ACHN (cell line): ENCODE measurements at regions not wholly inside any gene's neighbourhood (a gene's known extent, or its start where the extent isn't known, plus 50 kb on each side); places are given as distances from the start of the nearest gene placed in this dataset.
A peak's percentile ranks its signal among the peaks of the same experiment; 100 is the strongest.

Experiments used
- DNase-seq: peaks from one replicate; pipeline ENCODE4 v3.0.0-alpha.2; 2015
- in situ Hi-C: cut with HindIII; loops from 2 replicates; pipeline ENCODE4 v1.10.0; 2017; ENCODE audit warnings: low sequenced_read_pairs, low pct_ligation_motif_present, low pct_unique_long_range_greater_than_20kb

DNA sequence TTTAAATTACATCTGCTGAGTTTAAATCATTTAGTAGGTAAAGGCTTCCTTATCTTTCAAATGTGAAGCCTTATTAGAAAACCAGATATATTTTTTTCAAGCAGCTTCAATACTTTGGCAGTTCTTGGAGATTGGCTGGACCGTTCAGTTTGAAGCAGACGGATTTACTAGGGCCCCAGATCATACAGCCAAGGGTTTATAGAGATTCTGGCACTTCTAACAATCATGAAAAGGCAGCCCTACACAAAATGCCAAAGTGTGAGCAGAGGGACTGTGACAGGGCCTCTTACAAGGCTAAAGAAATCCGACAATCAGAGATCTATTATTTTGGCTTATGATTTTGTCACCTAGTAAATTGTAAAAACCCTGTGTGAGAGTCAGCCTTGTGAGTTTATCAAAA is 162.8 kb upstream of the SLC38A2 start:
- no peak for DNase-seq
- in situ Hi-C loops, result no loop called here

DNA sequence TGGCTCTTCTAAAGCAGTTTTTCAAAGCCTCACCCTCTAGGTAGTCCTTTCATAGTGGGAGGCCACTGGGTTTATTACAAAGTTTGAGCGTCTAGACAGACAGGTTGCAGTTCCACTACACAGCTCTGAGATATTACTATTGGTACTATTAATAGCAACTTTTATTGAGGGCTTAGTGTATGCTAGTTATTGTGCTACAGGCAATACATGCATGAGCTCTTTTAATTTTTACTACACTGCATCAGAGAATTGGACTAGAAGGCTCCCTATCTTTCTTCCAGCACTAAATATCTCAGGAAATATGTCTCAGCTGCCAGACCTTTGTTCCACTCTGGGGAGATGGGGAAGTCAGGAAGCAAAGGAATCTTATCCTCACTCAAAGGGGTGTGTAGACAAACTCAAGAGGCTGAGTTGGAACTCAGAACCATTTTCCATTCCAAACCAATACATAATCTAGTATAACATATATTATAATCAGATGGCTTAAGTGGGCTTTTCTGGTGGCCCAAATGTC is 161.8 kb upstream of the SLC38A2 start:
- in situ Hi-C loops, result no loop called here
- no peak for DNase-seq

DNA sequence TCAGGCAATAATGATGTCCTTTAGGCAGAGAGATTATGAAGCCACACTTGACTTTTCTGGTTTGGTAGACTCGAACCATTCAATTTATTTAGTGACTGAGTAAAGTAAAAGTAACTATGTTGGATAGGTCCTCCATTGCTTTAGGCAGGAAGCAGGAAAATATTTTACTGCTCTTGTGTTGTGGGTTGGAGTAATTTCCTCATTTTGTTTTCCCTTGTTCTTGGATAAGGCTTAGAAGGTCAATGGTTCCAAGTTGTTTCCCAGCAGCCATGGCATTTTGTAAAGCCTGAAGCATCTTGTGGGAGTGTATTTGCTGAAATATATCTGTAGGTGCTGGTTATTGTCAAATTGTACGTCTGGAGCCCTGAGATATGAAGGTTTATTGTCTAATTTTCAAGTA is 161.2 kb upstream of the SLC38A2 start:
- in situ Hi-C loops, result no loop called here
- DNase-seq, result no peak

DNA sequence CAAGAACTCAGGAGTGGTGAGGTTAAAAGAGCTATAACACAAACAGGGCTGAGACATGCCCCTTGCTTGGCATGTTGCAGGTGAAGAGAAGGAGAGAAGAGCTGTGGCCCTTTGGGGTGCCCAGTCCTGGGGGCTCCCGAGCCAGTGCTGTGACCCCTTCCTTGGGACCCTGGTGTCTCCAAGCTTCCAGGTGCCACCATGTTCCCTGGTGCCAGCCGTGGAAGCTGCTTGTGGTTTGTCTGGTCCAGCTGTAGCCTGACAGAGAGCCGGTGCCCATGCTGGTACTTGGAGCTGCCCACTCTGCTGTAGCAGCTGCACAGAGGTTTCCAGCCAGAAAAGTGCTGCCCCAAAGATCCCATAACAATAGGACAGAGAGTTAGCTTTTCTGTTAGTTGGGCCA is 159.2 kb upstream of the SLC38A2 start:
- in situ Hi-C loops, result no loop called here

DNA sequence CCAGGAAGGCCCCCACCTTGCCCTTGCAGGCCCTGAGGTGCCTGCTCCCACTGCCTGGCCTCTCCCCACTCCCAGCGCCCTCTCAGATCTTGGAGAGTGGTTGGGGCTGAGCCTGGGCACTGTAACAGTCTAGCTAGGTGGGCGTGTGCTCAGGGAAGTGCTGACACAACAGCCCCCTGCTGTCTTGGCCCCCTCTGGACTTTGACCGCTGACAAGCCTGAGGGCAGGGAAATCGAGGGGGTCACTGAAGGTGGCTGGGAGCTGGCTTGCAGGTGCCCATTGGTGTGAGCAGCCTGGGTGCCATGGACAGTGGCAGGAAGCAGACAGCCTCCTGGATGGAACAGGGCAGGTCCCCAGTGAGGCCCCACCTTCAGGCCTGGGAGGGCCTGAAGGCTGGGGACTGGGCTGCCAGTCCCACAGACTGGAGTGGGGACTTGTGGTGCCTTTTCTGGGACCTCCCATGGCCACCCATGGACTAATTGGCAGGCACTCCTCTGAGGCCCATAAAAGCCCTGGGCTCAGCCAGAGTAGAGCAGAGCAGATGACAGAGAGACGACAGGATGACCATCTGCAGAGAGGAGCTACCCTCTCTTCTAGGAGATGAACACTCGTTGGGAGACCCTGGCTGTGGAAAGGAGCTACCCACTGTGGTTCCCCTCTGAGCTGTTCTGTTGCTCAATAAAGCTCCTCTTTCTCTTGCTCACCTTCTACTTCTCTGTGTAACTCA is 158.6 kb upstream of the SLC38A2 start:
- in situ Hi-C loops, result no loop called here
- no peak for DNase-seq

More for the DNA sequence above, 159.2 kb upstream of the SLC38A2 start:
- DNase-seq, result no peak

DNA sequence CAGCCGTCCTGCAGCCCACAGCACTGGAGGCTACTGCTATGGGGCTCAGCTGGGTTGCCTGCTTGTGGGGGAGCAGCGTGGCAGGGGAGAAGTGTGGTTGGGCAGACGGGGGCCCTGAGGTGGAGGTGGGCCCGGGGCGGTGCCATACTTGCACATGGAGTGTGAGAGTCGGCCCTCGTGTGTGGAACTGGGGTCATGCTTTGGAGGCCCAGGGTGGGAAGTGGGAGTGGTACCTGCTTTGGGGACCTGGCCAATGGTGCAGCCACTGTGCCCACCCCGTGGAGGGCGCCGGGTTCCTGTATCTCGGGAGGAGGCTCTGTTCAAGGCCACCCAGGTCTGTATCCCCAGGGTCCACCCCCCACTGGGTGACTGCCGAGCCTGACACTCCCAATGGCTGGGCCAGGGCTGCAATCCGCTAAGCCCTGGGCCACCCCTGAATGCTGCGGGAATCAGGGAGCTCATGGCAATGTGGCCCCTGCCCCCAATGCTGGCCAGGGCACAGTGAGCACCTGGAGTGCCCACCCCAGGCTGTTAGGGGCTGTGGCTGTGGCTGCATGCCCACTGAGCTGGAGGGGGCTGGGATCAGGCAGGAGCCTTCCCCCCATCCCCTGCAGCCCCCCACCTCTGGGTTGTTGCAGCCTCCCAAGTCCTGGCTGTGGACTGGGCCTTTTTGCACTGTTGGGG is 157.9 kb upstream of the SLC38A2 start:
- DNase-seq, result no peak
- in situ Hi-C loops, result no loop called here

DNA sequence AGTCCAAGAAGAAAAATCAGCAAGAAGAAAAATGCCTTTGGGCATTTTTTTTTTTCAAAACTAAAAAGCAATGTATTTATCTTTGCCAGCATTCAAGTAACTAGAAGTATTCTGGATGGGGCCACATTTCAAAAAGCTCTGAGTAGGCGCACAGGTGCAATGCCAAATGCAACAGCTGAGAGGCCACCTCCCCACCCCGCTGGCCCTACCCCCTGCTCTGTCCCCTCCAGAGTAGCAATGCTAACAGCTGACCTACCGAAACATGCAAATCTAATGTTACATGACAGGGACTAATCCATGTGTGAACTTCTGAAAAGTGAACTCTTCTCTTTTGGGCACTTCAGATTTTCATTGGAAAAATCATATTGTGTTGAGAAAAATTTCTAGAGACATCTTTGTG is 153.7 kb upstream of the SLC38A2 start:
- in situ Hi-C loops, result no loop called here
- DNase-seq, result no peak

DNA sequence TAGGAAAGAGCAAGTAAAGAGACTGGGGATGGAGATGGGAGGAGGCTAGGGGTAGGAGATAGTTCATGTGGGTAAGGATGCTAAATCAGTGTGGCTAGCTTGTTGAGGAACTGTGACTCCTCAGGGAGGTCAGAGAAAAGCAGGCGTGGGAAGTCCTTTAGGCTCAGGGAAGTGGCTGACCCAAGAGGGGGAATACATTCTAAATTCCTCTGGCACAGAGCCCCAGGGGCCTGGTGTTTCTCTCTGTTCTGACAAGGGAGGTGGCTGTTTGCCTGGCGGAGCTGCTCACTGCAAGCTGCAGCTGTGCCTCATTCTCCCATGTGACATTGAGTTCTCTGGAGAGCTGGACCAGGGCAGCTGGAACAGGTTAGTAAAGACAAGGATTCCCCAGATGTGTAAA is 152.2 kb upstream of the SLC38A2 start:
- DNase-seq, result no peak
- in situ Hi-C loops, result no loop called here

DNA sequence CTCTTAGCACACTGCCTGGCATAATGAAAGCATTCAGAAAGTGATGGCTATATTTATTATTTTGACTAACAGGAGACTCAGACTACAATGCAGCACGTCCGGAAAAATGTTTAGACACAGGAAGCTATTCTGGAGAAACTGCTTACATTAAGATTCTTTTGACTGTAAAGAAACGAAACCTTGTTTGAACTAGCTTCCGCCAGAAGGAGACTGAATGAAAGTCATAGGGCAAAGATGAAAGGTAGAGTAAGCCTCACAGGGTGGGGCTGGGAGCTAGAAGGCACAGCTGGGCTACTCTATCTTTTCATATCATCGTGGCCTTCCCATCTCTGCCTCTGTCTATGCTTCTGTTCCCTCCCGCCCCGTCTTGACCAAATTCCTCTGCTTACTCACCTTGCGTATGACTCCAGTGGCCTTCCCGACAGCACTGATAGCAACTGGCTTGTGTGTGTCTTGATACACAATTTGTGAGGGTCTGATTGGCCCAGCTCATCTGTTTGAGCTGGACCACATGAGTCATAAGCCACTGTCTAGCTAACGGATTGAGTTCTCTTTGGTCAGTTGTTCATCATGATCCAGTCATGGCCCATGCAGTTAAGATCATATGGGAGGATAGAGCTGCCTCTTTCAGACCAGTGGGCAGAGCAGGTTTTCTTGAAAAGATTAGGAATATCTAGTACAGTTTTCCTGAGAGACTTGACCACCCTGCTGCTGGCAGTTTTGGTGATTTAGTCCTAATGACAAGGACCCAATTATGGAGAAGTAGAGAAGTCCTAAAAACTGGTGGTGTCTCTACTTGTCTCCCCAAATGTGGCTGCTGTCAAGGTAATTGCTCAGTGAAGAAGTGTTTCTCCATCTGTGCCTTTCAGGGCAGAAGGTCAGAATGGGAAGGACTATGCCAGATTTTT is 151.5 kb upstream of the SLC38A2 start:
- DNase-seq, result peak; percentile 48
- in situ Hi-C loops, result no loop called here

DNA sequence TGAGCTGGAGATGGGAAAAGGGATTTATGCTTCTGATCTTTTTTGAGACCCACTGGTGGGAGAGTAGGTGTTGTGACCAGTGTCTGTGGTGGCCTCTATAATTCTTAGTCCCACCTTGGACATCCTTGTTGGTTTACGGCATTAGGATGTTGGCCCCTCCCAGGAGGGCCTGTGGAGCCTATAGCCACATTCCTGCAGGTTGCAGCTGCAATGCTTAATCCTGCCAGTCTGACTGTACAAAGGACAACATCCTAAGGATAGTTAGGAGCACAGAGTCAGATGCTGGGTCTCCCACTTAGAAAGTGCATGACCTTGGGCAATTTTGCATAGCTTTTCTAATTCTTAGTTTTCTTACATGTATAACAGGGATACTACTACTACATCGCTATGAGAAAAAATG is 150.9 kb upstream of the SLC38A2 start:
- in situ Hi-C loops, result no loop called here
- no peak for DNase-seq

DNA sequence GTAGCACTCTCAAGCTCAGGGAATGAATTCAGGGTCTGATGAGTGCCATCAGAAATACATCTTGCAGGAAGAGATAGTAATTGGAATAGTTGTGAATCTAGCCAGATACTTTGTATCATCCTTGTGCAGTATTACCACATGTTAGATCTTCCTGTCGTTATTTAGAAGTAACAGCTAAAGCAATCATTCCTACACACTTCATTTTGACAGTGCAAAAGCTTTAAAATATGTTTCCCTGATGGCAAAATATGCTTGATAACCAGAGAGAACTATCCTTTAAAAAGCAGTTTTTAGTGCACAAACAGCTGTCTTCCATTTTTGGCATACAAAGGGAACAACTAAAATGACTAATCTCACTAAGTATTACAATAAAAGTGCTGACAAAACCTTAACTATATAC is 149.5 kb upstream of the SLC38A2 start:
- no peak for DNase-seq
- in situ Hi-C loops, result no loop called here

DNA sequence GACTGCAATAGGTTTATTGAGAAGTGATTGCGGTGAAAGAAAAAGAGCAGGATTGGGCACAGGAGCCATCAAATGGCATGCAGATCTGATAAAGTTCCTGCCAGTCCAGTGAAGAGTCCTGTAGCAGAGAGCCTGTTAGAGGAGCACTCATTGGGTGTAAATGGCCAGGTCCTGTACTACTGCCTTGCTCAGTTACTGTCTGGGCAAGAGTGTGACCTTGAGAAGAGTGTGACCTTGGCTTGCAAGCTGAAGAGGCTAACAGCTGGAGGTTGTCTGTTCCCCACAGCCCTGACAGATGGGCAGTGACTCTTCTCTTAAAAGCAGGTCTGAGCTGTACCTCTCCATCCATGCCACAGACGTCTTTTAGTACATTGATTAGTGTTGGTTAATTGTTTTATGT is 148.6 kb upstream of the SLC38A2 start:
- no peak for DNase-seq
- in situ Hi-C loops, result no loop called here

DNA sequence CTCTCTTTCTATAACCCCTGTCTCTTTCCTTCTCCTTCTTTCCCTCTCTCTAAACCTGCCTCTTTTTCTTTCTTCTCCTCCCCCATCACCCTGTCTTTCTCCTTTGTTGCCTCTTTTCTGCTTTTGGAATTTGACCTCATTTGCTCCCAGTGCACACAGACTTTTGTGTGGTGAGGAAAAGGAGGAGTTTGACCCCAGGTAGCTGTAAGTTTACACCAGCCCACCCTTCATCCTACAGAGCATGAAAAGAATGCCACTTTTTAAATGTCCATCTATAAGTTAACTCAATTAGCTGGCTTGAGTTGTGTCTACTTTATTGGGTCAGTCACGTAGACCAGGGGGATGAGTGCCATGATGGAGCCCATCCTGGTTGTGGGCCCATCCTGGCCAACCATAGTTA is 146.8 kb upstream of the SLC38A2 start:
- no peak for DNase-seq
- in situ Hi-C loops, result no loop called here

DNA sequence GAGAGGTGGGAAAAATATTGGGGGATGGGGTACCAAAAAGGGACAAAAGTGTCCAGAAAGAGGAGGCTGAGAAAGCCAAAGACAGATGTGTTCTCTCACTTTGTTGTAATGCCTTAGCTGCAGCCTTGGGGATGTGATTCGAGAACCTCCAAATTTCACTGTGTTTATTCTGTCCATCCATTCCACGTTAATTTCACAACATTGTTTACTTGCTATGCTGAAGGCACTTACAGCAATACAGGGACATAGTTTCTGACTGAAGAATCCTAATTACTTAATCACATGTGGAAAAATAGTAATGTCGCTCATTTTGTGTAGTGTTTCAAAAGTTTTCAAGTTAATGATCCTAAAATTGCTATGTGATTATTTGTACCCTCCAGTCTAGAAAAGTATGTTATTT is 146.2 kb upstream of the SLC38A2 start:
- DNase-seq, result no peak
- in situ Hi-C loops, result no loop called here

DNA sequence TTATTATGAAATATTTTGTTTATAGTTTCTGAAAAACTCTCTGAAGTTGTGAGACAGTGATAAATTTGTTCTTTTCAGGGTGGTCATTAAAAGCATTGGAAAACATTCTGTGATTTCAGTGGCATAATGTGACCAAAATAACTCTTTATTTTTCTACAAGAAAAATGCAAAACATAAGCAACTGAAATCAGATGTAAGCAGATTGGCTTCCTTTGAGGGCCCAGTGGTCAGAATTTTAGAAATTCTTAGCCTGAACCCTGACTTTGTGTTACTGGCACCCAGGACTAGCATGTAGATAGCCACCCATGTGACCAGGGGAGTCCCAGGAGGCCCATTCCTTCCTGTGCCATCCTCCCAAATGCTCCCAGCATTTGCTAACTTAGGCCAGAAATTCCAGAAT is 145.6 kb upstream of the SLC38A2 start:
- in situ Hi-C loops, result no loop called here
- DNase-seq, result no peak

DNA sequence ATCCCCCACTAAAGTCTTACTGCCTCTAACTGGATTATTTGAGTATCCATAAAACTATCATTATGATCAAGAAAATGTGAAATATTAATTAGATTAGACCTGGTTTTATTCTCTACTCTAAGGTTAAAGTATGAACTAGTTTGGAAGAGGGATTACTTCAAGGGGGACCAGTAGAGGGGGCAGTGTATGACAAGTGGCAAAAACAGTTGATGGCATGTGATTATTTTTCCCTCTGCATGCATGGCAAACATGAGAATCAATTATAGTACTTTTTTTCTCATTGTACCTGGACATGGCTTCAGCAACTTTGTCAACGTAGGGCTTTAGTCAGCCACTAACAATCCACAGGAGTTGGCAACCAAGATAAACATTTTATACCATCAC is 145.0 kb upstream of the SLC38A2 start:
- in situ Hi-C loops, result no loop called here
- DNase-seq, result no peak

DNA sequence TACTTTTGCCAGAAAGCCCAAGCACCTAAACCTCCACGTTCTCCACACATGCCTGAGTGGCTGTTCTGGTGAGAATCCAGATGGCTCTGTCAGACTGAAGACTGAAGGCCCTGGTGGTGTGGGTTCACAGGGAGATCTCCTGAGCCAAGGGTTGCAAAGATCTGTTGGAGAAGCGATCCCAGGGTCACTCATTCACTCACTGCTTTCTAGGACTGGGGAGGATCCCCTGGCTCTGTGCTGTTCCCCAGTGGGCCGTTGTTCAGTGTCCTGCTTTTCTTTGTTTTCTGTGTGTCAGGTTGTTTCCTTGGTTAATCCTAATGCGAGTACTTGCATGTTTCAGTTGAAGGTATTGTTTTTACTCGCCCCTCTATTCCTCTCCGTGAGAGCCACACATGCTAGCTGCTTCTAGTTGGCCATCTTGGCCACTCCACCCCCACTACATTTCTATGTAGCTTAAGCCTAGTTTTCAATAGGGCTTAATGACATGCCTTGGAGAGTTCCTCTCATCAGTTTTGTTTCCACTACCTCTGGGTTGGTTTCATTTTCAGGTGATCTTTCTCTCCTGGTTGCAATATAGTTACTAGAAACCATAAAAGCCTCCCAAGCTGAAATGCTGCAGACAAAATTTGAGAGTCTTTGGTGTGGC is 144.5 kb upstream of the SLC38A2 start:
- no peak for DNase-seq
- in situ Hi-C loops, result no loop called here

DNA sequence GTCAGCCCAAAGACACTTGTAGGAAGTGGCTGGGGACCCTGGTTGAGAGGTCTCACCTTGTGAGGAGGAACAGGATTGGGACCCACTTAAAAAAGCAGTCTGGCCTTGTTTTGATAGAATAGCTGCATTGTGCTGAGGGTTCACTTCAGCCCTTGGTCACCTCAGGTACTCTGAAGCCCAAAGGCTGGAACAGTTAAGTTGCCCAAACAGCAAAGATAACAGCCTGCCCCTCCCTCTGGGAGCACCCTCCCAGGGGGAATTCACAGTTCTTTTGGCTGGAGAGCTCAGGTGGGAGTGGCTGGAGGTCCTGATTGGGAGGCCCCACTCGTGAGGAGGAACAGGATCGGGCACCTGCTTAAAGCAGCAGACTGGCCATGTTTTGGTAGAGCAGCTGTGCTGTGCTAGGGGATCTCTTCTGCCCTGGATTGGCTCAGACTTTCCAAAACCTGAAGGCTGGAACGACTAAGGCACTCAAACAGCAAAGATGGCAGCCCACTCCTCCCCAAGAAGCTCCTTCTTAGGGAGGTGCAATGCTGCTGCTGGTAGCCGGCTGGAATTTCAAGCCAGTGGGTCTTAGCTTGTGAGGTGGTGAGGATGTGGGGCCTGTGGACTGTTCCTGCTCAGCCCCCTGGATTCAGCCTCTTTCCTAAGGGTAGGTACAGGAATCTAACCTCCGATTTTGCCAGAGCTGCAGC is 143.8 kb upstream of the SLC38A2 start:
- no peak for DNase-seq
- in situ Hi-C loops, result no loop called here
